Loucy (cell line): ENCODE measurements at regions not wholly inside any gene's neighbourhood (a gene's known extent, or its start where the extent isn't known, plus 50 kb on each side); places are given as distances from the start of the nearest gene placed in this dataset.

Experiments
- EZH2phosphoT487 ChIP-seq: fragments of 200-600 bp; IDR thresholded peaks from 2 replicates; pipeline ENCODE4 v1.6.1; 2018; ENCODE audit warnings: antibody characterized with exemption, mild to moderate bottlenecking, moderate library complexity, borderline replicate concordance
- TF ChIP-seq, protein P1 (sequence below): fragments of 200-600 bp; sonication (generic); conservative IDR thresholded peaks from 2 replicates; pipeline ENCODE4 v1.5.1; 2014; ENCODE audit warnings: mild to moderate bottlenecking, antibody characterized with exemption, low read length

DNA sequence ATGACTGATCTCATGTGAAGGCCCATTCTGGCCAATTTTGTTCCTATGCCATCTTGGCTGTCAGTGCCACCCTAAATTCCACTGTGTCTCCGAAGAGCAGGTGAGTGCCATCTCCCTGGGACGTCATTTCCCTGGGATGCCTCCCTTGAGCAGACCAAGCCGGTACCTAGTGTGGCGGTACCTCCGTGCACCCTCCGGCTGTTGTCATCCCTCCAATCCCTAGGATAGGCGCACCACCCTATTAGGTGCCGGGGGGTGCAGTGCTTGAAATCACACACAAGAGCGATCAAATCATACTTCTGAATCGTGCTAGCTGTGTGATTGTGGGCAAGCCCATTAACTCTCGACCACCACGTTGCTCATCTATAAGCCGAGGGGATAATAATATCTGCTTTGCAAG is 81.8 kb upstream of the GLI2 start:
- TF ChIP-seq, protein P1, sequence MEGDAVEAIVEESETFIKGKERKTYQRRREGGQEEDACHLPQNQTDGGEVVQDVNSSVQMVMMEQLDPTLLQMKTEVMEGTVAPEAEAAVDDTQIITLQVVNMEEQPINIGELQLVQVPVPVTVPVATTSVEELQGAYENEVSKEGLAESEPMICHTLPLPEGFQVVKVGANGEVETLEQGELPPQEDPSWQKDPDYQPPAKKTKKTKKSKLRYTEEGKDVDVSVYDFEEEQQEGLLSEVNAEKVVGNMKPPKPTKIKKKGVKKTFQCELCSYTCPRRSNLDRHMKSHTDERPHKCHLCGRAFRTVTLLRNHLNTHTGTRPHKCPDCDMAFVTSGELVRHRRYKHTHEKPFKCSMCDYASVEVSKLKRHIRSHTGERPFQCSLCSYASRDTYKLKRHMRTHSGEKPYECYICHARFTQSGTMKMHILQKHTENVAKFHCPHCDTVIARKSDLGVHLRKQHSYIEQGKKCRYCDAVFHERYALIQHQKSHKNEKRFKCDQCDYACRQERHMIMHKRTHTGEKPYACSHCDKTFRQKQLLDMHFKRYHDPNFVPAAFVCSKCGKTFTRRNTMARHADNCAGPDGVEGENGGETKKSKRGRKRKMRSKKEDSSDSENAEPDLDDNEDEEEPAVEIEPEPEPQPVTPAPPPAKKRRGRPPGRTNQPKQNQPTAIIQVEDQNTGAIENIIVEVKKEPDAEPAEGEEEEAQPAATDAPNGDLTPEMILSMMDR = no peak
- TF ChIP-seq EZH2phosphoT487 = no peak
